SK-N-DZ (cell line): ENCODE measurements at regions not wholly inside any gene's neighbourhood (a gene's known extent, or its start where the extent isn't known, plus 50 kb on each side); places are given as distances from the start of the nearest gene placed in this dataset.
A peak's percentile ranks its signal among the peaks of the same experiment; 100 is the strongest.
"Not testable (repeated sequence)": the region's sequence is repeated elsewhere in the genome, so short reads cannot be mapped to it uniquely, and the experiment has no call there.

Experiments used
- DNase-seq: peaks from one replicate; pipeline ENCODE4 v3.0.0-alpha.2; 2015; ENCODE audit warnings: low spot score

DNA sequence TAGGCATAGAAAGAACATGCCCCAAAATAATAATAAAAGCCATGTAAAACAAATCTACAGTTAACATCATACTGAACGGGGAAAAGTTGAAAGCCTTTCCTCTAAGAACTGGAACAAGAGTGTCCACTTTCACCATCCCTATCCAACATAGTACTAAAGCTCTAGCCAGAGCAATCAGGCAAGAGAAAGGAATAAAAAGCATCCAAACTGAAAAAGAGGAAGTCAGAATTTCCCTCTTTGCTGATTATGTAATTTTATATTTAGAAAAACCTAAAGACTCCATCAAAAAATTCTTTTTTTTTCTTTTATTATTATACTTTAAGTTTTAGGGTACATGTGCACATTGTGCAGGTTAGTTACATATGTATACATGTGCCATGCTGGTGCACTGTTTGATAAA, 661.6 kb upstream of the CBLB start:
- no peak for DNase-seq

DNA sequence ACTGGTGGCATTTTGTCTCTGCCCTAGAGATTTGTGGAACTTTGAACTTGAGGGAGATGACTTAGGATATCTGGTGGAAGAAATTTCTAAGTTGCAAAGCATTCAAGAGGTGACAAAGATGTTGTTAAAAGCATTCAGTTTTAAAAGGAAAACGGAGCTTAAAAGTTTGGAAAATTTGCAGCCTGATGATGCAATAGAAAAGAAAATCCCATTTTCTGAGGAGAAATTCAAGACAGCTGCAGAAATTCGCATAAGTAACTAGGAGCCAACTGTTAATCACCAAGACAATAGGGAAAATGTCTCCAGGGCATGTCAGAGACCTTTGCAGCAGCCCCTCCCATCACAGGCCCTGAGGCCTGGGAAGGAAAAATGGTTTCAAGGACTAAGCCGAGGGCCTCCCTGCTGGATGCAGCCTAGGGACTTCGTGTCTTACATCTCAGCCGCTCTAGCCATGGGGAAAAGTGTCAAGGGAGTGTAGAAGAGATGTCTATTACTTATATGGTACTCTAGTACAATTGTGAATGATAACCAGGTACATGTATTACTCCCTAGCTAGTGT, 663.0 kb upstream of the CBLB start:
- DNase-seq = not testable (repeated sequence)

DNA sequence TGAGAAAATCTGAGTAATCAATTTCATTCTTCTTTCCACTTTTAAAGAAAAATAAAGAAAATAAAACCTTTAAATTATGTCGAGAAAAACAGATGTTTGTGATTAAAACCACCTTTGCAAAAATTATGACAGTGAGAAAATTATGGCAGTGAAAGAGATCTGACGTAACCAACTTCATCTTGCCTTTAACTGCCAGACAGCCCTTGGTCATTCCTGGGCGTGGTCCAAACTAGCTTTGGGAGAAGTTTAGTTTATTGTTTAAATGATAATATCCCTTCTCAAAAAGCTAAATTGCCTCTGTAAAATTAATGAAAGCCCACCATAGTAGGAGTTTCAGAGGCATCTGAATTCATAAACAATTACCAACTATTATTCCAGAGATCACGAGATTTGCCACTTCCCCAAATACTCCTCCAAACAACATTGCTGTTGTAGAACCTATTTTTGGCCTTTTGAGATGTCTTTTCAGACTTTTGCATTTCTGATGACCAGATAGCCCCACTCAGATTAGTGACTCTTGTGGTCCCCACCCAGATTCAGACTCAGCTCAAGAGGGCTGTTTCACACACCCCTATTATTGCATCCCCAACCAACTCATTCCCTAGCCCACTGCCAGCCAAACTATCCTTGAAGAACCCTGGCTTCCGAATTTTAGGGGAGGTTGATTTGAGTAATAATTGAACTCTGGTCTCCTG, 664.4 kb upstream of the CBLB start:
- no peak for DNase-seq

DNA sequence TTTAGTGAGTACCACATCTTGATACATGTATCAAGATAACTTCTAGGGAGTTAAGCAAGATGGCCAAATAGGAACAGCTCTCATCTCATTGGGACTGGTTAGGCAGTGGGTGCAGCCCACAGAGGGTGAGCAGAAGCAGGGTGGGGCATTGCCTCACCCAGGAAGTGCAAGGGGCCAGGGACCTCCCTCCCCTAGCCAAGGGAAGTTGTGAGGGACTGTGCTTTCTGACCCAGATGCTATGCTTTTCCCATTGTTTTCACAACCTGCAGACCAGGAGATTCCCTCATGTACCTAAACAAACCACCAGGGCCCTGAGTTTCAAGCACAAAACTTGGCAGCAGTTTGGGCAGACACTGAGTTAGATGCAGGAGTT, 665.0 kb upstream of the CBLB start:
- no peak for DNase-seq

DNA sequence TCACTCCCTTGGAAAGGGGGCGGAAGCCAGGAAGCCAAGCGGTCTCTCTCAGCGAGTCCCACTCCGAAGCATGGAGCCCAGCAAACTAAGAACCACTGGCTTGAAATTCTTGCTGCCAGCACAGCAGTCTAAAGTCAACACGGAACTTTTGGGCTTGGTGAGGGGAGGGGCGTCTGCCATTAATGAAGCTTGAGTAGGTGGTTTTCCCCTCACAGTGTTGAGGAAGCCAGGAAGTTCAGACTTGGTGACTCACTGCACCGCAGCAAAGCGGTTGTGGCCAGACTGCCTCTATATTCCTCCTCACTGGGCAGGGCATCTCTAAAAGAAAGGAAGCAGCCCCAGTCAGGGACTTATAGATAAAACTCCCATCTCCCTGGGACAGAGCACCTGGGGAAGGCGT, 665.4 kb upstream of the CBLB start:
- DNase-seq = no peak

DNA sequence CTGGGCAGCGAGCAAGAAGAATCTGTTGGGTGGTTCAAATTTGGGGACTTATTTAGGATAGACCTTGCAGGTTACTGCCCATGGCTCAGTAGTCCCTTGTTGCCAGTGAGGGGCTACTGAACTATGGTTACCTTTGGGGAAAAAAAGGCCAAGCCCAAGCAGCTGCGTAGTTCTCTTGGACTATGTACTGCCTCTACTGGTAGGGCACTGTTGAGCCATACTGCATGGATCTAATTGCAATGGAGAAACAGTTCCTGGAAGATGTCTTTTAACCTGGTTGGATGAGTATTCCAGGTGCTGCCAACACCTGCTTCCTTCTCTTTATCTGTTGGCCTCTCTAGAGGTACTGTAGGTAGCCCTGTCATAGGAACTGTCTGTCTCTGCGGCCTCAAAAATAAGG, 671.9 kb upstream of the CBLB start:
- no peak for DNase-seq

- DNase-seq = no peak
Measured at GRCh38 chr3:106542101-106542769, 673.4 kb upstream of the CBLB start.

GRCh38 chr3:106552351-106553043, 683.7 kb upstream of the CBLB start:
- DNase-seq = no peak

DNA sequence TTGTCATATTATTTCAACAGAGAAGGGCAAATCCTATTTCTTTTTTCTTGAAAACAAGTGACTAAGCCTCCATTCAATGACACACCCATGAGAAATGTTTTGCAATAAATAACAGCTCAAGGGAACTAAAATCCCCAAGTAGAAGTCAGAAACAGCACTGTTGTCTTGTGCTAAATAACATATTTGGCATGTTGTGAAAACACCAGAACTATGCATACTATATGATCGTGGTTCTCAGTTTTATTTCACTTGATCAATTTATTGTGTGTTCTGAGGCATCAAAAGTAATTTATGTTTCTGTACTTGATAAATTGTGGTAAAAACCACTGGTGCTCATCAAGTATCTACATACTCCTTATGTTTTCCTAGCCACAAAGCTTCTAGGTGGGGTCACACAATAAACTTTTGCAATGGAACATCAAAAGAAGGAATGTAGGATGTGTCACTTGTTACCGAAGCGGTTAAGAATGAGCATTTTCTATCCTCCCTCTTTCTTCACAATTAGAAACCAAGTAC, 691.7 kb upstream of the CBLB start:
- no peak for DNase-seq

GRCh38 chr3:106566277-106566676, 697.5 kb upstream of the CBLB start:
- DNase-seq = no peak

DNA sequence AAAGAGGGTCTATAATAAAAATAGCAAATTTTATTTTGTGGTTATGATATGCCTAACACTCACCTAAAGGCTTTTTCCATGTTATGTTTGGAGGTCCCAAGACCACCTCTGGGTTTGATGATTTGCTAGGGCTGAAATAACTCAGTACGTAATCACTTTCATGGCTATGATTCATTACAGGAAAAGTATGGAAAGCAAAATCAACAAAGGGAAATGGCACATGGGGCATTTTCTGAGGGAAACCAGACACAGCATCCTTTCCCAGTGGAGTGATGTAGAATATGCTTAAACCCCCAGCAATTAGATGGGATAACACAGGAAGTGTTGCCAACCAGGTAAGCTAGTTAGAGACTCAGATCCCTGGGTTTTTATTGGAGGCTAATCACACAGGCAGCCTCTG, 701.6 kb upstream of the CBLB start:
- no peak for DNase-seq

- peak; percentile 24 for DNase-seq
Measured at GRCh38 chr3:106573605-106574004, 704.8 kb upstream of the CBLB start.

DNA sequence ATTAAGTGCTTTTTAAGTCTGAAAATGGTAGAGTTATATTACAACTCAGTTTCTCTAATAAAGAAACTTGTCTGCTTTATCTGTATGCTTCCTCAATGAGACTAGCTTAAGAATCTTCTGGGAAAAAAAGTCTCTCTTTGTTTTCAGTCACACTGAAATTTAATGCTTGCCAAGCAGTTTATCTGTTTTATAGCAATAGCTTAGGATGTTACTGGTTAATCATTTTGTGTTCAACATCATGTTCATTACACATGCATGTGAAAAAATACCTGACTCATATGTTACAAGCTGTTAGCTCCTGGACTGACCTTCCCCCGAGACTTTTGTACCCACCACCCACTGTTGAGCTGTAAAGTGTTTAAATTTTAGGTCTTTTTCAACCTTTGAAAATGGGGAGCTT, 706.2 kb upstream of the CBLB start:
- DNase-seq = no peak

GRCh38 chr3:106577241-106577640, 708.4 kb upstream of the CBLB start:
- no peak for DNase-seq

DNA sequence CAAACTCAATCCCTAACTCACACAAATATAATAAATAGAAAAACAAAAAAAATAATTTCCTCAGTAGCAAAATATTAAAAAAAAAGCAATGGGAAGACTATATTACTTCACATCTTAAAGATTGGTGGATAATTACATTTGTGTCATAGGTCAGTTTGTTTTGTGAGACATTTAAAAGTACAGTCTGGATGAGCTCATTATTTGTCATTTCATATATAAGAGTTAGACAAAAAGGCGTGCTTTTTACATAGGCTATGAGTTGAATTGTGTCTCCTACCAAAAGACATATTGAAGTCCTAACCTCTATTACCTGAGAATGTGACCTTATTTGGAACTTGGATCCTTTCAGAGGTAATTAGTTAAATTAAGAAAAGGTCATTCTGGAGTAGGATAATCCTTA, 710.1 kb upstream of the CBLB start:
- no peak for DNase-seq

GRCh38 chr3:106582151-106582550, 713.3 kb upstream of the CBLB start:
- DNase-seq = no peak

DNA sequence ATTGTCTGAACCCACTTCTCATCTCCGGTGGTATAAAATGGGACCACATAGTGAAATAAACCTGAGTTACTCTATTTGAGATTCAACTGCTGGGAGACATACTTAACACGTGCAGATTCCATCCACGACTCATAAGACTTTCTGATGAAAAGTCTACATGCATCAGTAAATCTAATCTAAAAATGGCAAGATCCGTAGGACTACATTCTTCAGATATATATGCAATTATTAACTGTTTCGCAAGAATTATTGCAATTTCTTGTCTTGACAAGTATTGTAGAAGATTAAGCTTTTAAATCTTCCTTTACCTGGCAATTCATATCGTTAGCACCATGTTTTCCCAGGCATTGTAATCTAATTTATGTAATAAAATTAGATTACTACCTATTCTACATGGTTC, 718.7 kb upstream of the CBLB start:
- DNase-seq = no peak

DNA sequence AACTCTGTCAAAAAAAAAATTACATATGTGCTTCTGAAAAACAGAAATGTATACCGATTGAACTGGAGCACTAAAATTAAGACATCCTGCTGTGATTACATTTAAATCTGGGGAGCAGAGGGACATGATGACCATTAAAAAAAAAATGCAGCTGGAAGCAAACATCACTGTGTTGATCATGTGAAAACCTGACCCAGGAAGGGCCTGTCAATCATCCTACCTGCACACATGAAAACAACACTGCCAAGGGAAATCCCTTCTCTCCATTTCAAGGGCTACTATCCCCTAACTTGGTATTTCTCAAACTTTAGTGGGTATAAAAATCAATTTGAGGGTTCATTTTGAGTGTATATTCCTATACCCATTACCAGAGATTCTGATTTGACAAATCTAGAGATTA, 719.9 kb upstream of the CBLB start:
- DNase-seq = no peak

GRCh38 chr3:106589311-106589942, 720.6 kb upstream of the CBLB start:
- no peak for DNase-seq

GRCh38 chr3:106590216-106590615, 721.4 kb upstream of the CBLB start:
- DNase-seq = no peak

- DNase-seq = no peak
Measured at GRCh38 chr3:106593381-106593780, 724.6 kb upstream of the CBLB start.
